ENCODE measurements at regions not wholly inside any gene's neighbourhood (a gene's known extent, or its start where the extent isn't known, plus 50 kb on each side); places are given as distances from the start of the nearest gene placed in this dataset.

DNA sequence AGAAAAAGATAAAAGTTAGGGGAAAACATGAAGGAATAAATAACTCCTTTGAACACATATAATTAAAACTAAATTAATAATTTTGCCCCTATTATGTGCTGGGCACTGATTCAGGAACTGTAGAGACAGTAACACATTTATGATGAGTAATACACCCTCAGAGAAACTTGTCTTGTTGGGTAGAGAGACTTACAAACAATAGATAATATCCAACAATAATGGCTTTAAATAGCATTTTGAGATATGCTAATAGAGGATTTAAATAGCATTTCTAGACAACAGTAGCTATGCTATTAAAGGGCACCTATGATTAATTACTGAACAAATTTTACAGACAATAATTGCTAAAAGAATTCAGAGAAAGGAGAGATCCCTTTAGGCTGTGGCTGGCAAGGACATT lies 455.5 kb downstream of the NUF2 start:
- TF ChIP-seq CTCF (IDR thresholded peaks at IDR 0.05 in 4 of 5, conservative IDR thresholded peaks at IDR 0.05 in 1 of 5) (no peak), POLR2A (IDR thresholded peaks at IDR 0.05) (no peak)

All from gastrocnemius medialis (tissue), 4 donors.